Esophagus muscularis mucosa (tissue), 3 donors: ENCODE measurements at regions not wholly inside any gene's neighbourhood (a gene's known extent, or its start where the extent isn't known, plus 50 kb on each side); places are given as distances from the start of the nearest gene placed in this dataset.

Experiments
- POLR2A ChIP-seq: fragments of 450-650 bp; IDR thresholded peaks from one replicate; pipeline ENCODE4 v1.6.1; 2017; ENCODE audit warnings: antibody characterized with exemption, moderate library complexity, mild to moderate bottlenecking, low read depth
- POLR2AphosphoS5 ChIP-seq, 2 donors: sonication (generic); formaldehyde crosslinking; IDR thresholded peaks; one replicate each; pipeline ENCODE4 v1.6.1; 2017; ENCODE audit warnings: antibody characterized with exemption in 2 of 2
- TF ChIP-seq, protein P1 (sequence below), 3 experiments: fragments of 200-600 bp in 2 of 3; fragments of 450-650 bp in 1 of 3; sonication (generic) in 2 of 3; IDR thresholded peaks; one replicate each; pipeline ENCODE4 v1.5.1; 2017 to 2019; ENCODE audit warnings: antibody characterized with exemption in 3 of 3, mild to moderate bottlenecking in 2 of 3, moderate library complexity in 1 of 3

DNA sequence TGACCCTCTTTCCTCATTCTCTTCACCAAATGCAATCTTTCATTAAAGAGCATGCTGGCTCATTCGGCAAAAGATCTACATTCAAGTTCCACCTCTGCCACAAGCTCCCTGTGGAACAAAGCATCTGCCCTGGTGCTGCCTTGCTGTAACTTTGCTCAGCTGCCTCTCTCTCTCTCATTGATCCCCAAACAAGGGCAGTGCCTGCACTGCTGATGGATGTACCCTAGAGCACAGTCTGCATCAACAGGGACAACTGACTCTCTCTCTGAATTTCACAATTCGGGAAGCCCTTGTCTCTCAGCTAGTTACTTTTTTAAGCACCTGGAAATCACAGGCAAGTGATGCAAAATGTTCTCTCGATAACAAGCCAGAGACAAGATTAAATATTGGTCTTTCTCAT lies 174.0 kb upstream of the DIO2 start:
- TF ChIP-seq, protein P1, sequence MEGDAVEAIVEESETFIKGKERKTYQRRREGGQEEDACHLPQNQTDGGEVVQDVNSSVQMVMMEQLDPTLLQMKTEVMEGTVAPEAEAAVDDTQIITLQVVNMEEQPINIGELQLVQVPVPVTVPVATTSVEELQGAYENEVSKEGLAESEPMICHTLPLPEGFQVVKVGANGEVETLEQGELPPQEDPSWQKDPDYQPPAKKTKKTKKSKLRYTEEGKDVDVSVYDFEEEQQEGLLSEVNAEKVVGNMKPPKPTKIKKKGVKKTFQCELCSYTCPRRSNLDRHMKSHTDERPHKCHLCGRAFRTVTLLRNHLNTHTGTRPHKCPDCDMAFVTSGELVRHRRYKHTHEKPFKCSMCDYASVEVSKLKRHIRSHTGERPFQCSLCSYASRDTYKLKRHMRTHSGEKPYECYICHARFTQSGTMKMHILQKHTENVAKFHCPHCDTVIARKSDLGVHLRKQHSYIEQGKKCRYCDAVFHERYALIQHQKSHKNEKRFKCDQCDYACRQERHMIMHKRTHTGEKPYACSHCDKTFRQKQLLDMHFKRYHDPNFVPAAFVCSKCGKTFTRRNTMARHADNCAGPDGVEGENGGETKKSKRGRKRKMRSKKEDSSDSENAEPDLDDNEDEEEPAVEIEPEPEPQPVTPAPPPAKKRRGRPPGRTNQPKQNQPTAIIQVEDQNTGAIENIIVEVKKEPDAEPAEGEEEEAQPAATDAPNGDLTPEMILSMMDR (IDR thresholded peaks at IDR 0.05): no peak
- no peak for TF ChIP-seq POLR2A
- no peak for TF ChIP-seq POLR2AphosphoS5 (IDR thresholded peaks at IDR 0.05)
